ENCODE measurements at regions not wholly inside any gene's neighbourhood (a gene's known extent, or its start where the extent isn't known, plus 50 kb on each side); places are given as distances from the start of the nearest gene placed in this dataset.

GRCh38 chr21:15558884-15559283 is 170.9 kb upstream of the USP25 start:
- TF ChIP-seq JUND (IDR thresholded peaks at IDR 0.05; ENCODE audit: borderline replicate concordance, low read depth, low read length) = no peak
- no peak for TF ChIP-seq JUND (tag; IDR thresholded peaks at IDR 0.05; ENCODE audit: borderline replicate concordance, low read depth, low read length)
- TF ChIP-seq, protein P1, sequence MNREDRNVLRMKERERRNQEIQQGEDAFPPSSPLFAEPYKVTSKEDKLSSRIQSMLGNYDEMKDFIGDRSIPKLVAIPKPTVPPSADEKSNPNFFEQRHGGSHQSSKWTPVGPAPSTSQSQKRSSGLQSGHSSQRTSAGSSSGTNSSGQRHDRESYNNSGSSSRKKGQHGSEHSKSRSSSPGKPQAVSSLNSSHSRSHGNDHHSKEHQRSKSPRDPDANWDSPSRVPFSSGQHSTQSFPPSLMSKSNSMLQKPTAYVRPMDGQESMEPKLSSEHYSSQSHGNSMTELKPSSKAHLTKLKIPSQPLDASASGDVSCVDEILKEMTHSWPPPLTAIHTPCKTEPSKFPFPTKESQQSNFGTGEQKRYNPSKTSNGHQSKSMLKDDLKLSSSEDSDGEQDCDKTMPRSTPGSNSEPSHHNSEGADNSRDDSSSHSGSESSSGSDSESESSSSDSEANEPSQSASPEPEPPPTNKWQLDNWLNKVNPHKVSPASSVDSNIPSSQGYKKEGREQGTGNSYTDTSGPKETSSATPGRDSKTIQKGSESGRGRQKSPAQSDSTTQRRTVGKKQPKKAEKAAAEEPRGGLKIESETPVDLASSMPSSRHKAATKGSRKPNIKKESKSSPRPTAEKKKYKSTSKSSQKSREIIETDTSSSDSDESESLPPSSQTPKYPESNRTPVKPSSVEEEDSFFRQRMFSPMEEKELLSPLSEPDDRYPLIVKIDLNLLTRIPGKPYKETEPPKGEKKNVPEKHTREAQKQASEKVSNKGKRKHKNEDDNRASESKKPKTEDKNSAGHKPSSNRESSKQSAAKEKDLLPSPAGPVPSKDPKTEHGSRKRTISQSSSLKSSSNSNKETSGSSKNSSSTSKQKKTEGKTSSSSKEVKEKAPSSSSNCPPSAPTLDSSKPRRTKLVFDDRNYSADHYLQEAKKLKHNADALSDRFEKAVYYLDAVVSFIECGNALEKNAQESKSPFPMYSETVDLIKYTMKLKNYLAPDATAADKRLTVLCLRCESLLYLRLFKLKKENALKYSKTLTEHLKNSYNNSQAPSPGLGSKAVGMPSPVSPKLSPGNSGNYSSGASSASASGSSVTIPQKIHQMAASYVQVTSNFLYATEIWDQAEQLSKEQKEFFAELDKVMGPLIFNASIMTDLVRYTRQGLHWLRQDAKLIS (CRISPR knock-in tag; IDR thresholded peaks at IDR 0.05) = no peak
- TF ChIP-seq POLR2A (conservative IDR thresholded peaks at IDR 0.05) = no peak
- no peak for TF ChIP-seq TARDBP (IDR thresholded peaks at IDR 0.05)
- TF ChIP-seq, protein P2, sequence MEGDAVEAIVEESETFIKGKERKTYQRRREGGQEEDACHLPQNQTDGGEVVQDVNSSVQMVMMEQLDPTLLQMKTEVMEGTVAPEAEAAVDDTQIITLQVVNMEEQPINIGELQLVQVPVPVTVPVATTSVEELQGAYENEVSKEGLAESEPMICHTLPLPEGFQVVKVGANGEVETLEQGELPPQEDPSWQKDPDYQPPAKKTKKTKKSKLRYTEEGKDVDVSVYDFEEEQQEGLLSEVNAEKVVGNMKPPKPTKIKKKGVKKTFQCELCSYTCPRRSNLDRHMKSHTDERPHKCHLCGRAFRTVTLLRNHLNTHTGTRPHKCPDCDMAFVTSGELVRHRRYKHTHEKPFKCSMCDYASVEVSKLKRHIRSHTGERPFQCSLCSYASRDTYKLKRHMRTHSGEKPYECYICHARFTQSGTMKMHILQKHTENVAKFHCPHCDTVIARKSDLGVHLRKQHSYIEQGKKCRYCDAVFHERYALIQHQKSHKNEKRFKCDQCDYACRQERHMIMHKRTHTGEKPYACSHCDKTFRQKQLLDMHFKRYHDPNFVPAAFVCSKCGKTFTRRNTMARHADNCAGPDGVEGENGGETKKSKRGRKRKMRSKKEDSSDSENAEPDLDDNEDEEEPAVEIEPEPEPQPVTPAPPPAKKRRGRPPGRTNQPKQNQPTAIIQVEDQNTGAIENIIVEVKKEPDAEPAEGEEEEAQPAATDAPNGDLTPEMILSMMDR (IDR thresholded peaks at IDR 0.05 in 2 of 3, conservative IDR thresholded peaks at IDR 0.05 in 1 of 3; ENCODE audit: insufficient read depth in 2 of 3, low read depth in 1 of 3, low read length in 3 of 3) = no peak
- 0 out of 2 replicates have a peak, but pooled peaks have one; percentile 6 for TF ChIP-seq EP300 (IDR thresholded peaks at IDR 0.05; ENCODE audit: low read length)
- TF ChIP-seq, protein P3, sequence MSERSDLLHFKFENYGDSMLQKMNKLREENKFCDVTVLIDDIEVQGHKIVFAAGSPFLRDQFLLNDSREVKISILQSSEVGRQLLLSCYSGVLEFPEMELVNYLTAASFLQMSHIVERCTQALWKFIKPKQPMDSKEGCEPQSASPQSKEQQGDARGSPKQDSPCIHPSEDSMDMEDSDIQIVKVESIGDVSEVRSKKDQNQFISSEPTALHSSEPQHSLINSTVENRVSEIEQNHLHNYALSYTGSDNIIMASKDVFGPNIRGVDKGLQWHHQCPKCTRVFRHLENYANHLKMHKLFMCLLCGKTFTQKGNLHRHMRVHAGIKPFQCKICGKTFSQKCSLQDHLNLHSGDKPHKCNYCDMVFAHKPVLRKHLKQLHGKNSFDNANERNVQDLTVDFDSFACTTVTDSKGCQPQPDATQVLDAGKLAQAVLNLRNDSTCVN (CRISPR knock-in tag; IDR thresholded peaks at IDR 0.05) = no peak
- TF ChIP-seq, protein P4, sequence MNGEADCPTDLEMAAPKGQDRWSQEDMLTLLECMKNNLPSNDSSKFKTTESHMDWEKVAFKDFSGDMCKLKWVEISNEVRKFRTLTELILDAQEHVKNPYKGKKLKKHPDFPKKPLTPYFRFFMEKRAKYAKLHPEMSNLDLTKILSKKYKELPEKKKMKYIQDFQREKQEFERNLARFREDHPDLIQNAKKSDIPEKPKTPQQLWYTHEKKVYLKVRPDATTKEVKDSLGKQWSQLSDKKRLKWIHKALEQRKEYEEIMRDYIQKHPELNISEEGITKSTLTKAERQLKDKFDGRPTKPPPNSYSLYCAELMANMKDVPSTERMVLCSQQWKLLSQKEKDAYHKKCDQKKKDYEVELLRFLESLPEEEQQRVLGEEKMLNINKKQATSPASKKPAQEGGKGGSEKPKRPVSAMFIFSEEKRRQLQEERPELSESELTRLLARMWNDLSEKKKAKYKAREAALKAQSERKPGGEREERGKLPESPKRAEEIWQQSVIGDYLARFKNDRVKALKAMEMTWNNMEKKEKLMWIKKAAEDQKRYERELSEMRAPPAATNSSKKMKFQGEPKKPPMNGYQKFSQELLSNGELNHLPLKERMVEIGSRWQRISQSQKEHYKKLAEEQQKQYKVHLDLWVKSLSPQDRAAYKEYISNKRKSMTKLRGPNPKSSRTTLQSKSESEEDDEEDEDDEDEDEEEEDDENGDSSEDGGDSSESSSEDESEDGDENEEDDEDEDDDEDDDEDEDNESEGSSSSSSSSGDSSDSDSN (IDR thresholded peaks at IDR 0.05; ENCODE audit: borderline replicate concordance in 1 of 2, low read depth in 2 of 2, low read length in 2 of 2) = no peak
- no peak for TF ChIP-seq HDAC6 (IDR thresholded peaks at IDR 0.05; ENCODE audit: low read depth, low read length)
